HepG2 (cell line): ENCODE measurements at regions not wholly inside any gene's neighbourhood (a gene's known extent, or its start where the extent isn't known, plus 50 kb on each side); places are given as distances from the start of the nearest gene placed in this dataset.

Experiments used
- ATAC-seq: fragments of 200-7000 bp; cut with Tn5 transposase; 3 replicates; pipeline ENCODE4 v1.9.1; 2020; ENCODE audit warnings: mild to moderate bottlenecking, moderate library complexity
- BruUV-seq: library from RNA; stranded (reverse); fragments of 400-500 nt; replicated peaks from 2 replicates; lab custom pipeline; 2021; lab: Mats Ljungman, UMichigan
- CTCF ChIA-PET: fragments of 300-600 bp; formaldehyde crosslinking; extraction: SDS; loops from one replicate; lab custom pipeline; 2021; ENCODE audit warnings: low total read pairs, inconsistent platforms, low intra/inter-chr PET ratio; lab: Yijun Ruan, JAX
- POLR2A ChIA-PET: fragments of 350-600 bp; sonication (Branson Sonifier 250); formaldehyde crosslinking; loops from one replicate; lab custom pipeline; 2020; ENCODE audit warnings: antibody characterized with exemption, inconsistent platforms; lab: Yijun Ruan, JAX
- DNase-seq: peaks from one replicate; pipeline ENCODE4 v3.0.0-alpha.2; 2015; ENCODE audit warnings: low spot score
- FAIRE-seq: peaks from 3 replicates; lab custom pipeline; 2011; peaks lifted over from hg19 to GRCh38; lab: Jason Lieb, UNC
- H2AFZ ChIP-seq: one replicate; pipeline ENCODE4 v1.6.1; 2011; ENCODE audit warnings: low read length, inconsistent platforms
- H3K27ac ChIP-seq: fragments of 300-600 bp; 3 replicates; pipeline ENCODE4 v1.8.0; 2011; ENCODE audit warnings: mixed run types, mild to moderate bottlenecking, mixed read lengths, low read length, inconsistent platforms; ENCODE audit not compliant: insufficient read depth; ENCODE audit errors: extremely low read length
- H3K27me3 ChIP-seq, 2 experiments: fragments of 200-600 bp in 1 of 2; 2 replicates in 1 of 2; 3 replicates in 1 of 2; pipeline versions ENCODE4 v1.6.0 to v1.8.0; 2011; ENCODE audit warnings: low read length in 2 of 2, mild to moderate bottlenecking in 2 of 2, moderate library complexity in 2 of 2, inconsistent platforms in 1 of 2; ENCODE audit not compliant: insufficient read depth in 2 of 2, control insufficient read depth in 1 of 2
- H3K36me3 ChIP-seq, 2 experiments: fragments of 200-600 bp in 1 of 2; replicated peaks in 1 of 2; 2 replicates in 1 of 2; 3 replicates in 1 of 2; pipeline versions ENCODE4 v1.5.1 to v1.8.0; 2011; ENCODE audit warnings: low read length in 2 of 2, inconsistent platforms in 1 of 2; ENCODE audit not compliant: insufficient read depth in 2 of 2, control insufficient read depth in 1 of 2
- H3K4me1 ChIP-seq: 2 replicates; pipeline ENCODE4 v1.5.1; 2012; ENCODE audit warnings: low read length, inconsistent platforms; ENCODE audit not compliant: insufficient read depth
- H3K4me2 ChIP-seq: 2 replicates; pipeline ENCODE4 v1.6.0; 2011; ENCODE audit warnings: low read depth, low read length, inconsistent platforms
- H3K4me3 ChIP-seq, 3 experiments: fragments of 200-600 bp in 1 of 3; sonication (generic), shearing (Covaris generic) in 1 of 3; replicated peaks in 1 of 3; 2 replicates each; pipeline ENCODE4 v1.5.1; 2011 to 2016; ENCODE audit warnings: low read length in 3 of 3, inconsistent platforms in 2 of 3, low read depth in 2 of 3, mild to moderate bottlenecking in 2 of 3, control low read depth in 1 of 3, mixed read lengths in 1 of 3; ENCODE audit not compliant: insufficient read depth in 1 of 3
- H3K79me2 ChIP-seq: one replicate; pipeline ENCODE4 v1.6.1; 2011; ENCODE audit warnings: low read length, inconsistent platforms; ENCODE audit not compliant: insufficient read depth
- H3K9ac ChIP-seq: 2 replicates; pipeline ENCODE4 v1.6.0; 2011; ENCODE audit warnings: mild to moderate bottlenecking, low read depth, low read length, inconsistent platforms; ENCODE audit not compliant: insufficient read depth
- H3K9me3 ChIP-seq: 2 replicates; pipeline ENCODE4 v1.5.1; 2012; ENCODE audit warnings: mild to moderate bottlenecking, low read length
- H4K20me1 ChIP-seq: 2 replicates; pipeline ENCODE4 v1.6.0; 2011; ENCODE audit warnings: inconsistent platforms, mild to moderate bottlenecking, low read length, moderate library complexity; ENCODE audit not compliant: insufficient read depth
- CREB1 ChIP-seq, 2 experiments: fragments of 450-650 bp in 1 of 2; IDR thresholded peaks; 2 replicates each; pipeline ENCODE4 v1.6.1; 2016 to 2017; ENCODE audit warnings: control low read depth in 1 of 2, mild to moderate bottlenecking in 1 of 2, missing compliant biosample characterization in 1 of 2, missing genetic modification characterization in 1 of 2
- REXO4 ChIP-seq: sonication (generic); formaldehyde crosslinking; IDR thresholded peaks from 2 replicates; pipeline ENCODE4 v1.8.0; 2022; ENCODE audit warnings: missing genetic modification reagents, mild to moderate bottlenecking, borderline replicate concordance
- ZNF780A ChIP-seq: sonication (generic); formaldehyde crosslinking; IDR thresholded peaks from 2 replicates; pipeline ENCODE4 v1.8.0; 2022; ENCODE audit warnings: mild to moderate bottlenecking, missing genetic modification reagents, moderate library complexity
- WGBS: methylation state at CpG from one replicate; pipeline ENCODE4 v1.1.6; 2017; ENCODE audit warnings: low lambda C conversion rate; 5-methylcytosine and 5-hydroxymethylcytosine counted together
- in situ Hi-C: cut with HindIII; loops from 2 replicates; pipeline ENCODE4 v1.10.0; 2017; ENCODE audit warnings: low pct_unique_long_range_greater_than_20kb; ENCODE audit not compliant: extremely low pct_ligation_motif_present
- intact Hi-C: fragments of 100-400 bp; cut with micrococcal nuclease; formaldehyde crosslinking; loops from one replicate; pipeline ENCODE4 v1.10.0; 2022; ENCODE audit not compliant: unreplicated experiment
- TF ChIP-seq, protein P1 (sequence below): sonication (generic); formaldehyde crosslinking; IDR thresholded peaks from 2 replicates; pipeline ENCODE4 v1.4.0; 2020; ENCODE audit warnings: missing genetic modification reagents, mild to moderate bottlenecking, borderline replicate concordance
- TF ChIP-seq, protein P2 (sequence below): sonication (generic); formaldehyde crosslinking; conservative IDR thresholded peaks from 2 replicates; pipeline ENCODE4 v1.4.0; 2020; ENCODE audit warnings: missing genetic modification reagents
- TF ChIP-seq, protein P3 (sequence below): sonication (generic); formaldehyde crosslinking; IDR thresholded peaks from 2 replicates; pipeline ENCODE4 v1.9.0; 2021; ENCODE audit warnings: missing genetic modification reagents, borderline replicate concordance
- TF ChIP-seq, protein P4 (sequence below): sonication (generic); formaldehyde crosslinking; IDR thresholded peaks from 2 replicates; pipeline ENCODE4 v1.4.0; 2020; ENCODE audit warnings: mild to moderate bottlenecking, missing genetic modification reagents
- TF ChIP-seq, protein P5 (sequence below): IDR thresholded peaks from 2 replicates; pipeline ENCODE4 v1.6.1; 2016; ENCODE audit warnings: mild to moderate bottlenecking, missing biosample characterization, missing genetic modification reagents
- TF ChIP-seq, protein P6 (sequence below): sonication (generic); formaldehyde crosslinking; IDR thresholded peaks from 2 replicates; pipeline ENCODE4 v1.5.0; 2020; ENCODE audit warnings: mild to moderate bottlenecking, missing genetic modification reagents, borderline replicate concordance
- TF ChIP-seq, protein P7 (sequence below): sonication (generic); formaldehyde crosslinking; IDR thresholded peaks from 2 replicates; pipeline ENCODE4 v1.4.0; 2020; ENCODE audit warnings: missing genetic modification reagents

DNA sequence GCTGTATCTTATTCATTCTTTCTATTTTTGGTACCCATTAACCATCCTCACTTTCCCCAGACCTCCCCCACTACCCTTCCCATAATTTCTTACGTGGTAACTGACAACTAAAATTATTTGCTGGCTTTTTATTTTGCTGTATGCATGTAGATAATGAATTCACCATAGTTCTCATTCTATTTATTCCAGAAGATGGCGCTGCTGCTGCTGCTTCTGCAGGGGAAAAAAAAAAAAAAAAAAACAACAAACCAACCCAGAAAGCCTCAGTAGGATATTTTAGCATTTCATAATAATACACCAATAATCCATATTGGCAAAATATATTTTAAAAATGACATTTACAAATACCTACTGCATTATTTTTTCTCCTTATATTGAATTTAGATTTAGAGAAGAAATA lies 416.6 kb upstream of the MAGEB18 start (continued):
- TF ChIP-seq, protein P1, sequence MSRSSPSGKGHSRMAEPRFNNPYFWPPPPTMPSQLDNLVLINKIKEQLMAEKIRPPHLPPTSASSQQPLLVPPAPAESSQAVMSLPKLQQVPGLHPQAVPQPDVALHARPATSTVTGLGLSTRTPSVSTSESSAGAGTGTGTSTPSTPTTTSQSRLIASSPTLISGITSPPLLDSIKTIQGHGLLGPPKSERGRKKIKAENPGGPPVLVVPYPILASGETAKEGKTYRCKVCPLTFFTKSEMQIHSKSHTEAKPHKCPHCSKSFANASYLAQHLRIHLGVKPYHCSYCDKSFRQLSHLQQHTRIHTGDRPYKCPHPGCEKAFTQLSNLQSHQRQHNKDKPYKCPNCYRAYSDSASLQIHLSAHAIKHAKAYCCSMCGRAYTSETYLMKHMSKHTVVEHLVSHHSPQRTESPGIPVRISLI, result peak; percentile 70; the same call in 1 of the 2 replicates

DNA sequence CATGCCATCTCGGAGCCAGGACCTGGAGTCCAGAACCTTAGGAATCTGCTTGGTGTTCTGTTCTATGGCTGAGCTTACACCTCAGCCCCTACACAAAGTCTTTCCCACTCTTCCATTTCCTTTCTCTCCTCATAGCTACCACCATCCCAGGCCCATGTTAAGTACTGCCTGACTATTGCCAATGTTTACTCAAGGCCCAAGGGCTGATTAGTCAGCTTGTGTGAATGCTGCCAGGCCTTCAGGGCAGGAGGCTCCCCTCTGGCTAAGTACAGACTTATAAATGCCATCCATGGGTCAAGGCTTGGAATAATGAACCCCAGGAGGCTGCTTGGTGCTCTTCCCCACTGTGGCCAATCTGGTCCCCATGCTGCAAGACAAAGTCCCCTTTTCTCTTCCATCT lies 411.6 kb upstream of the MAGEB18 start:
- intact Hi-C loops, result no loop called here
- Histone ChIP-seq H3K4me1 (no peaks in the 10 kb centered on the region), H3K27ac (no peak overlapping the region), H3K79me2 (no peaks in the 10 kb centered on the region), H3K9ac (no peak overlapping the region), H3K9me3 (no peaks in the 10 kb centered on the region), H2AFZ (no peak overlapping the region), H3K4me3 (no peak overlapping the region), H3K4me2 (no peak overlapping the region), H3K36me3 (no peaks in the 10 kb centered on the region), H3K27me3 (no peaks in the 10 kb centered on the region), H4K20me1 (no peaks in the 10 kb centered on the region)
- in situ Hi-C loops, result no loop called here
- 14% methylated on average over 1 of the region's 1 CpG for WGBS
- no peak for ATAC-seq
- no TSS peak for BruUV-seq
- DNase-seq, result no peak
- ChIA-PET CTCF (no interaction called here), POLR2A (no interaction called here)
- FAIRE-seq, result no peak
- TF ChIP-seq, protein P2, sequence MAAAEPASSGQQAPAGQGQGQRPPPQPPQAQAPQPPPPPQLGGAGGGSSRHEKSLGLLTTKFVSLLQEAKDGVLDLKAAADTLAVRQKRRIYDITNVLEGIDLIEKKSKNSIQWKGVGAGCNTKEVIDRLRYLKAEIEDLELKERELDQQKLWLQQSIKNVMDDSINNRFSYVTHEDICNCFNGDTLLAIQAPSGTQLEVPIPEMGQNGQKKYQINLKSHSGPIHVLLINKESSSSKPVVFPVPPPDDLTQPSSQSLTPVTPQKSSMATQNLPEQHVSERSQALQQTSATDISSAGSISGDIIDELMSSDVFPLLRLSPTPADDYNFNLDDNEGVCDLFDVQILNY, result no peak
- TF ChIP-seq, protein P3, sequence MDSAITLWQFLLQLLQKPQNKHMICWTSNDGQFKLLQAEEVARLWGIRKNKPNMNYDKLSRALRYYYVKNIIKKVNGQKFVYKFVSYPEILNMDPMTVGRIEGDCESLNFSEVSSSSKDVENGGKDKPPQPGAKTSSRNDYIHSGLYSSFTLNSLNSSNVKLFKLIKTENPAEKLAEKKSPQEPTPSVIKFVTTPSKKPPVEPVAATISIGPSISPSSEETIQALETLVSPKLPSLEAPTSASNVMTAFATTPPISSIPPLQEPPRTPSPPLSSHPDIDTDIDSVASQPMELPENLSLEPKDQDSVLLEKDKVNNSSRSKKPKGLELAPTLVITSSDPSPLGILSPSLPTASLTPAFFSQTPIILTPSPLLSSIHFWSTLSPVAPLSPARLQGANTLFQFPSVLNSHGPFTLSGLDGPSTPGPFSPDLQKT (CRISPR knock-in tag), result no peak
- no peak for TF ChIP-seq CREB1 (IDR thresholded peaks at IDR 0.05)
- TF ChIP-seq CREB1 (CRISPR knock-in tag; IDR thresholded peaks at IDR 0.05), result no peak
- no peak for TF ChIP-seq ZNF780A (CRISPR knock-in tag)
- TF ChIP-seq, protein P4, sequence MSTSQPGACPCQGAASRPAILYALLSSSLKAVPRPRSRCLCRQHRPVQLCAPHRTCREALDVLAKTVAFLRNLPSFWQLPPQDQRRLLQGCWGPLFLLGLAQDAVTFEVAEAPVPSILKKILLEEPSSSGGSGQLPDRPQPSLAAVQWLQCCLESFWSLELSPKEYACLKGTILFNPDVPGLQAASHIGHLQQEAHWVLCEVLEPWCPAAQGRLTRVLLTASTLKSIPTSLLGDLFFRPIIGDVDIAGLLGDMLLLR, result no peak
- TF ChIP-seq, protein P5, sequence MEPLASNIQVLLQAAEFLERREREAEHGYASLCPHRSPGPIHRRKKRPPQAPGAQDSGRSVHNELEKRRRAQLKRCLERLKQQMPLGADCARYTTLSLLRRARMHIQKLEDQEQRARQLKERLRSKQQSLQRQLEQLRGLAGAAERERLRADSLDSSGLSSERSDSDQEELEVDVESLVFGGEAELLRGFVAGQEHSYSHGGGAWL (CRISPR knock-in tag), result no peak
- TF ChIP-seq, protein P6, sequence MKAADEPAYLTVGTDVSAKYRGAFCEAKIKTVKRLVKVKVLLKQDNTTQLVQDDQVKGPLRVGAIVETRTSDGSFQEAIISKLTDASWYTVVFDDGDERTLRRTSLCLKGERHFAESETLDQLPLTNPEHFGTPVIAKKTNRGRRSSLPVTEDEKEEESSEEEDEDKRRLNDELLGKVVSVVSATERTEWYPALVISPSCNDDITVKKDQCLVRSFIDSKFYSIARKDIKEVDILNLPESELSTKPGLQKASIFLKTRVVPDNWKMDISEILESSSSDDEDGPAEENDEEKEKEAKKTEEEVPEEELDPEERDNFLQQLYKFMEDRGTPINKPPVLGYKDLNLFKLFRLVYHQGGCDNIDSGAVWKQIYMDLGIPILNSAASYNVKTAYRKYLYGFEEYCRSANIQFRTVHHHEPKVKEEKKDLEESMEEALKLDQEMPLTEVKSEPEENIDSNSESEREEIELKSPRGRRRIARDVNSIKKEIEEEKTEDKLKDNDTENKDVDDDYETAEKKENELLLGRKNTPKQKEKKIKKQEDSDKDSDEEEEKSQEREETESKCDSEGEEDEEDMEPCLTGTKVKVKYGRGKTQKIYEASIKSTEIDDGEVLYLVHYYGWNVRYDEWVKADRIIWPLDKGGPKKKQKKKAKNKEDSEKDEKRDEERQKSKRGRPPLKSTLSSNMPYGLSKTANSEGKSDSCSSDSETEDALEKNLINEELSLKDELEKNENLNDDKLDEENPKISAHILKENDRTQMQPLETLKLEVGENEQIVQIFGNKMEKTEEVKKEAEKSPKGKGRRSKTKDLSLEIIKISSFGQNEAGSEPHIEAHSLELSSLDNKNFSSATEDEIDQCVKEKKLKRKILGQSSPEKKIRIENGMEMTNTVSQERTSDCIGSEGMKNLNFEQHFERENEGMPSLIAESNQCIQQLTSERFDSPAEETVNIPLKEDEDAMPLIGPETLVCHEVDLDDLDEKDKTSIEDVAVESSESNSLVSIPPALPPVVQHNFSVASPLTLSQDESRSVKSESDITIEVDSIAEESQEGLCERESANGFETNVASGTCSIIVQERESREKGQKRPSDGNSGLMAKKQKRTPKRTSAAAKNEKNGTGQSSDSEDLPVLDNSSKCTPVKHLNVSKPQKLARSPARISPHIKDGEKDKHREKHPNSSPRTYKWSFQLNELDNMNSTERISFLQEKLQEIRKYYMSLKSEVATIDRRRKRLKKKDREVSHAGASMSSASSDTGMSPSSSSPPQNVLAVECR (CRISPR knock-in tag), result no peak
- TF ChIP-seq, protein P7, sequence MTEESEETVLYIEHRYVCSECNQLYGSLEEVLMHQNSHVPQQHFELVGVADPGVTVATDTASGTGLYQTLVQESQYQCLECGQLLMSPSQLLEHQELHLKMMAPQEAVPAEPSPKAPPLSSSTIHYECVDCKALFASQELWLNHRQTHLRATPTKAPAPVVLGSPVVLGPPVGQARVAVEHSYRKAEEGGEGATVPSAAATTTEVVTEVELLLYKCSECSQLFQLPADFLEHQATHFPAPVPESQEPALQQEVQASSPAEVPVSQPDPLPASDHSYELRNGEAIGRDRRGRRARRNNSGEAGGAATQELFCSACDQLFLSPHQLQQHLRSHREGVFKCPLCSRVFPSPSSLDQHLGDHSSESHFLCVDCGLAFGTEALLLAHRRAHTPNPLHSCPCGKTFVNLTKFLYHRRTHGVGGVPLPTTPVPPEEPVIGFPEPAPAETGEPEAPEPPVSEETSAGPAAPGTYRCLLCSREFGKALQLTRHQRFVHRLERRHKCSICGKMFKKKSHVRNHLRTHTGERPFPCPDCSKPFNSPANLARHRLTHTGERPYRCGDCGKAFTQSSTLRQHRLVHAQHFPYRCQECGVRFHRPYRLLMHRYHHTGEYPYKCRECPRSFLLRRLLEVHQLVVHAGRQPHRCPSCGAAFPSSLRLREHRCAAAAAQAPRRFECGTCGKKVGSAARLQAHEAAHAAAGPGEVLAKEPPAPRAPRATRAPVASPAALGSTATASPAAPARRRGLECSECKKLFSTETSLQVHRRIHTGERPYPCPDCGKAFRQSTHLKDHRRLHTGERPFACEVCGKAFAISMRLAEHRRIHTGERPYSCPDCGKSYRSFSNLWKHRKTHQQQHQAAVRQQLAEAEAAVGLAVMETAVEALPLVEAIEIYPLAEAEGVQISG (CRISPR knock-in tag), result no peak
- no peak for TF ChIP-seq REXO4 (CRISPR knock-in tag)
